ENCODE measurements at regions not wholly inside any gene's neighbourhood (a gene's known extent, or its start where the extent isn't known, plus 50 kb on each side); places are given as distances from the start of the nearest gene placed in this dataset.

- H3K9me3 ChIP-seq, result no peaks in the 10 kb centered on the region
- DNase-seq, result no peak
- no peaks in the 10 kb centered on the region for H3K4me1 ChIP-seq
- H3K4me3 ChIP-seq (replicated peaks in 1 of 3), result no peak overlapping the region
- no peaks in the 10 kb centered on the region for H3K27me3 ChIP-seq
- no peak for TF ChIP-seq POLR2A (IDR thresholded peaks at IDR 0.05)
- intact Hi-C loops (cut with DNase I), result no loop called here
- H3K27ac ChIP-seq, result no peak overlapping the region
- 88 to 91% methylated on average over 8 of the region's 8 CpGs for WGBS, 2 donors
- H3K36me3 ChIP-seq, result no peaks in the 10 kb centered on the region
Measured at GRCh38 chr2:136328207-136328795, 210.4 kb upstream of the CXCR4 start.

- H3K4me1 ChIP-seq, result no peaks in the 10 kb centered on the region
- H3K9me3 ChIP-seq, result no peaks in the 10 kb centered on the region
- intact Hi-C loops (cut with DNase I), result no loop called here
- no peak overlapping the region for H3K27ac ChIP-seq
- WGBS, 2 donors, result 69 to 76% methylated on average over 12 of the region's 12 CpGs
- TF ChIP-seq CTCF (IDR thresholded peaks at IDR 0.05), result no peak
- TF ChIP-seq POLR2A (IDR thresholded peaks at IDR 0.05), result no peak
- peak in 1 of 2 donors; percentile 2 for DNase-seq
- no peaks in the 10 kb centered on the region for H3K36me3 ChIP-seq
- no peaks in the 10 kb centered on the region for H3K27me3 ChIP-seq
- H3K4me3 ChIP-seq (replicated peaks in 1 of 3), result no peak overlapping the region
Measured at GRCh38 chr2:136327162-136327852, 209.4 kb upstream of the CXCR4 start.

- no peak for DNase-seq
- 94 to 95% methylated on average over 1 of the region's 1 CpG for WGBS, 2 donors
- TF ChIP-seq CTCF (IDR thresholded peaks at IDR 0.05) (no peak), POLR2A (IDR thresholded peaks at IDR 0.05) (no peak)
- intact Hi-C loops (cut with DNase I), result no loop called here
- Histone ChIP-seq H3K36me3 (no peaks in the 10 kb centered on the region), H3K4me3 (replicated peaks in 1 of 3) (no peak overlapping the region), H3K27ac (no peak overlapping the region), H3K4me1 (no peaks in the 10 kb centered on the region), H3K27me3 (no peaks in the 10 kb centered on the region), H3K9me3 (no peaks in the 10 kb centered on the region)
Measured at GRCh38 chr2:136325844-136326331, 207.9 kb upstream of the CXCR4 start.

GRCh38 chr2:136324966-136325365 lies 207.0 kb upstream of the CXCR4 start:
- TF ChIP-seq POLR2A (IDR thresholded peaks at IDR 0.05) (no peak), CTCF (IDR thresholded peaks at IDR 0.05) (no peak)
- intact Hi-C loops (cut with DNase I), result no loop called here
- H3K27me3 ChIP-seq, result no peaks in the 10 kb centered on the region
- WGBS, 2 donors, result 84 to 94% methylated on average over 3 of the region's 3 CpGs
- DNase-seq, result no peak
- H3K9me3 ChIP-seq, result no peaks in the 10 kb centered on the region
- H3K27ac ChIP-seq, result no peak overlapping the region
- no peaks in the 10 kb centered on the region for H3K4me1 ChIP-seq
- H3K36me3 ChIP-seq, result no peaks in the 10 kb centered on the region
- no peak overlapping the region for H3K4me3 ChIP-seq (replicated peaks in 1 of 3)

- H3K36me3 ChIP-seq, result no peaks in the 10 kb centered on the region
- 89 to 91% methylated on average over 7 of the region's 7 CpGs for WGBS, 2 donors
Measured at GRCh38 chr2:136323935-136324334, 206.0 kb upstream of the CXCR4 start.

More at GRCh38 chr2:136323935-136324334, 206.0 kb upstream of the CXCR4 start:
- Histone ChIP-seq H3K27ac (no peak overlapping the region), H3K27me3 (no peaks in the 10 kb centered on the region), H3K9me3 (no peaks in the 10 kb centered on the region), H3K4me3 (replicated peaks in 1 of 3) (no peak overlapping the region), H3K4me1 (no peaks in the 10 kb centered on the region)
- DNase-seq, result no peak
- intact Hi-C loops (cut with DNase I), result no loop called here
- TF ChIP-seq CTCF (IDR thresholded peaks at IDR 0.05) (no peak), POLR2A (IDR thresholded peaks at IDR 0.05) (no peak)

Data from thyroid gland (tissue), 4 donors.